H9 (cell line): ENCODE measurements at regions not wholly inside any gene's neighbourhood (a gene's known extent, or its start where the extent isn't known, plus 50 kb on each side); places are given as distances from the start of the nearest gene placed in this dataset.

Experiments used
- DNase-seq: peaks from one replicate; pipeline ENCODE4 v3.0.0-alpha.2; 2017
- H2AFZ ChIP-seq: one replicate; pipeline ENCODE4 v1.6.1; 2013; ENCODE audit warnings: mild to moderate bottlenecking, low read length, control low read depth, moderate library complexity
- H2AK5ac ChIP-seq: 2 replicates; pipeline ENCODE4 v1.6.1; 2013; ENCODE audit warnings: low read length, control low read depth, mixed read lengths; ENCODE audit not compliant: insufficient read length
- H2BK120ac ChIP-seq: one replicate; pipeline ENCODE4 v1.6.1; 2013; ENCODE audit warnings: low read depth, mild to moderate bottlenecking, low read length, control low read depth, inconsistent platforms; ENCODE audit not compliant: poor library complexity, severe bottlenecking
- H2BK12ac ChIP-seq: 2 replicates; pipeline ENCODE4 v1.6.1; 2013; ENCODE audit warnings: low read length, control low read depth, mixed read lengths, low read depth; ENCODE audit not compliant: insufficient read length
- H2BK15ac ChIP-seq: 2 replicates; pipeline ENCODE4 v1.6.1; 2013; ENCODE audit warnings: low read depth, low read length, control low read depth
- H2BK20ac ChIP-seq: one replicate; pipeline ENCODE4 v1.6.1; 2013; ENCODE audit warnings: low read depth, mild to moderate bottlenecking, low read length, control low read depth, inconsistent platforms; ENCODE audit not compliant: poor library complexity, severe bottlenecking
- H2BK5ac ChIP-seq: 2 replicates; pipeline ENCODE4 v1.6.1; 2013; ENCODE audit warnings: low read length, control low read depth, mixed read lengths; ENCODE audit not compliant: insufficient read length
- H3K14ac ChIP-seq: 2 replicates; pipeline ENCODE4 v1.6.1; 2013; ENCODE audit warnings: low read length, control low read depth; ENCODE audit not compliant: insufficient read depth
- H3K18ac ChIP-seq: 2 replicates; pipeline ENCODE4 v1.6.1; 2013; ENCODE audit warnings: low read depth, mild to moderate bottlenecking, mixed read lengths, low read length, control low read depth; ENCODE audit not compliant: insufficient read length
- H3K23ac ChIP-seq: 2 replicates; pipeline ENCODE4 v1.6.1; 2013; ENCODE audit warnings: low read length, control low read depth, mixed read lengths, low read depth; ENCODE audit not compliant: insufficient read length
- H3K23me2 ChIP-seq: 2 replicates; pipeline ENCODE4 v1.6.1; 2013; ENCODE audit warnings: low read depth, mild to moderate bottlenecking, mixed read lengths, low read length, control low read depth; ENCODE audit not compliant: insufficient read length, poor library complexity, severe bottlenecking
- H3K27ac ChIP-seq: 2 replicates; pipeline ENCODE4 v1.5.1; 2013; ENCODE audit warnings: low read length, control low read depth, mixed read lengths, low read depth; ENCODE audit not compliant: insufficient read length
- H3K27me3 ChIP-seq: 2 replicates; pipeline ENCODE4 v1.6.1; 2013; ENCODE audit warnings: low read length, control low read depth, inconsistent platforms; ENCODE audit not compliant: insufficient read depth
- H3K4ac ChIP-seq: 2 replicates; pipeline ENCODE4 v1.6.1; 2013; ENCODE audit warnings: low read depth, mild to moderate bottlenecking, control low read depth, inconsistent platforms, low read length, moderate library complexity
- H3K4me1 ChIP-seq: 2 replicates; pipeline ENCODE4 v1.6.1; 2013; ENCODE audit warnings: low read length, control low read depth, inconsistent platforms; ENCODE audit not compliant: insufficient read depth
- H3K4me2 ChIP-seq: 2 replicates; pipeline ENCODE4 v1.6.1; 2013; ENCODE audit warnings: low read length, control low read depth, mixed read lengths; ENCODE audit not compliant: insufficient read length, insufficient read depth
- H3K56ac ChIP-seq: 2 replicates; pipeline ENCODE4 v1.6.1; 2013; ENCODE audit warnings: low read depth, mild to moderate bottlenecking, mixed read lengths, low read length, control low read depth; ENCODE audit not compliant: insufficient read length
- H3K79me1 ChIP-seq: 2 replicates; pipeline ENCODE4 v1.6.1; 2013; ENCODE audit warnings: low read depth, mild to moderate bottlenecking, moderate library complexity, low read length, control low read depth, inconsistent platforms; ENCODE audit not compliant: insufficient read depth, poor library complexity, severe bottlenecking
- H3K79me2 ChIP-seq: 2 replicates; pipeline ENCODE4 v1.6.1; 2013; ENCODE audit warnings: low read length, control low read depth, inconsistent platforms; ENCODE audit not compliant: insufficient read depth
- H3K9ac ChIP-seq: 2 replicates; pipeline ENCODE4 v1.6.1; 2013; ENCODE audit warnings: low read length, control low read depth, mixed read lengths; ENCODE audit not compliant: insufficient read length; ENCODE audit errors: extremely low read depth
- H3K9me3 ChIP-seq: one replicate; pipeline ENCODE4 v1.6.1; 2013; ENCODE audit warnings: low read depth, low read length, inconsistent platforms; ENCODE audit not compliant: control insufficient read depth
- H3T11ph ChIP-seq: one replicate; pipeline ENCODE4 v1.6.1; 2013; ENCODE audit warnings: mild to moderate bottlenecking, low read length, control low read depth, inconsistent platforms
- H4K20me1 ChIP-seq: one replicate; pipeline ENCODE4 v1.6.1; 2013; ENCODE audit not compliant: control insufficient read depth, insufficient read length, insufficient read depth
- H4K5ac ChIP-seq: 2 replicates; pipeline ENCODE4 v1.6.1; 2013; ENCODE audit warnings: low read depth, mild to moderate bottlenecking, mixed read lengths, low read length, control low read depth; ENCODE audit not compliant: insufficient read length
- H4K8ac ChIP-seq: replicated peaks from 2 replicates; pipeline ENCODE4 v1.6.1; 2013; ENCODE audit warnings: low read length, control low read depth, mixed read lengths, low read depth; ENCODE audit not compliant: insufficient read length
- H4K91ac ChIP-seq: 2 replicates; pipeline ENCODE4 v1.6.1; 2013; ENCODE audit warnings: low read depth, mild to moderate bottlenecking, moderate library complexity, mixed read lengths, low read length, control low read depth; ENCODE audit not compliant: insufficient read length
- H3K27ac Mint-ChIP-seq, 3 experiments: 2 replicates in 2 of 3; 3 replicates in 1 of 3; pipeline ENCODE4 v1.8.0; 2020 to 2021; ENCODE audit warnings: mixed read lengths in 3 of 3, mild to moderate bottlenecking in 1 of 3, moderate library complexity in 1 of 3
- H3K27me3 Mint-ChIP-seq: 2 replicates; pipeline ENCODE4 v1.8.0; 2021; ENCODE audit warnings: low read depth, mild to moderate bottlenecking, moderate library complexity, mixed read lengths
- H3K36me3 Mint-ChIP-seq, 3 experiments: 2 replicates in 2 of 3; 3 replicates in 1 of 3; pipeline ENCODE4 v1.8.0; 2020 to 2021; ENCODE audit warnings: low read depth in 3 of 3, mixed read lengths in 3 of 3; ENCODE audit not compliant: insufficient read depth in 1 of 3
- H3K4me1 Mint-ChIP-seq, 2 experiments: 2 replicates each; pipeline ENCODE4 v1.8.0; 2020; ENCODE audit warnings: mixed read lengths in 2 of 2
- H3K4me3 Mint-ChIP-seq, 2 experiments: 2 replicates in 1 of 2; 3 replicates in 1 of 2; pipeline ENCODE4 v1.8.0; 2020 to 2021; ENCODE audit warnings: mild to moderate bottlenecking in 2 of 2, mixed read lengths in 2 of 2, moderate library complexity in 1 of 2
- H3K9me3 Mint-ChIP-seq, 2 experiments: 2 replicates in 1 of 2; 3 replicates in 1 of 2; pipeline ENCODE4 v1.8.0; 2020; ENCODE audit warnings: mild to moderate bottlenecking in 2 of 2, mixed read lengths in 2 of 2, moderate library complexity in 1 of 2
- WGBS: extraction: QIAGEN DNeasy Blood & Tissue Kit; methylation state at CpG from one replicate; pipeline ENCODE4 v1.1.7; 2013; ENCODE audit warnings: missing lambda C conversion rate, low lambda C conversion rate, mixed read lengths; ENCODE audit not compliant: insufficient read length; ENCODE audit errors: extremely low coverage; 5-methylcytosine and 5-hydroxymethylcytosine counted together
- TF ChIP-seq, protein P1 (sequence below): fragments of 200-600 bp; sonication (generic); conservative IDR thresholded peaks from 3 replicates; pipeline ENCODE4 v1.8.0; 2021; ENCODE audit warnings: antibody characterized with exemption, mild to moderate bottlenecking

DNA sequence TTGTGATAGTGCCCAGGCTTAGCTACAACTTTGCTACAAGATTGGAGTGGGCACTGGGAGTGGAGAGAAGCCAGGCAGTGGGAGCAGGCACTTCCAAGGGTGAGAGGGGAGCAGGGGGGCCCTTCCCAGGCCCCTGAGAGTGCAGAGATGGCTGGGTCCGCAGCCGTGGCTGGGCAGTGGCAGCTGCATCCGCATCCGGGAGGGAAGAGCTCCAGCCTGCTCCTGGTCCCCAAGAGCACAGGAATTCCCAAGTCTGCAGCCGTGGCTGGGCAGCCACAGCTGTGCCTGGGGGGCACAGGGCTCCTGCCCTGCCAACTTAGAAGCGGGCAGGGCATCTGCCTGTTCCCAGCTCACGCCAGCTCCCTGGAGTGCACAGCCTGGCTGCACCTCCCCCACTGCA, 124.1 kb upstream of the POM121L12 start:
- no peak for DNase-seq
- WGBS, result no CpG with 5 or more reads among the region's 7 CpGs
- Histone ChIP-seq H3T11ph (no peak overlapping the region), H2AFZ (no peak overlapping the region), H3K56ac (no peak overlapping the region), H3K79me1 (no peaks in the 10 kb centered on the region), H3K9ac (no peak overlapping the region), H3K4me2 (no peak overlapping the region), H2BK20ac (no peak overlapping the region), H4K91ac (no peak overlapping the region), H3K4ac (no peak overlapping the region), H2BK120ac (no peak overlapping the region), H4K20me1 (no peaks in the 10 kb centered on the region), H4K8ac (no peak overlapping the region), H2BK15ac (no peak overlapping the region), H4K5ac (no peak overlapping the region), H3K79me2 (no peaks in the 10 kb centered on the region), H2AK5ac (no peak overlapping the region), H3K27ac (no peak overlapping the region), H3K27me3 (no peaks in the 10 kb centered on the region), H2BK5ac (no peak overlapping the region), H3K23ac (no peak overlapping the region), H3K23me2 (no peaks in the 10 kb centered on the region), H3K9me3 (peaks cover 6% of the 10 kb centered on the region), H3K14ac (no peak overlapping the region), H2BK12ac (no peak overlapping the region), H3K4me1 (no peaks in the 10 kb centered on the region), H3K18ac (no peak overlapping the region)
- no peaks in the 10 kb centered on the region for H3K27me3 Mint-ChIP-seq
- H3K4me1 Mint-ChIP-seq, result peaks cover 3 to 6% of the 10 kb centered on the region in 2 experiments; a peak in 3 of 4 replicates
- no peak overlapping the region for H3K4me3 Mint-ChIP-seq
- H3K36me3 Mint-ChIP-seq, result peaks cover 9 to 39% (median 12%) of the 10 kb centered on the region in 3 experiments
- TF ChIP-seq, protein P1, sequence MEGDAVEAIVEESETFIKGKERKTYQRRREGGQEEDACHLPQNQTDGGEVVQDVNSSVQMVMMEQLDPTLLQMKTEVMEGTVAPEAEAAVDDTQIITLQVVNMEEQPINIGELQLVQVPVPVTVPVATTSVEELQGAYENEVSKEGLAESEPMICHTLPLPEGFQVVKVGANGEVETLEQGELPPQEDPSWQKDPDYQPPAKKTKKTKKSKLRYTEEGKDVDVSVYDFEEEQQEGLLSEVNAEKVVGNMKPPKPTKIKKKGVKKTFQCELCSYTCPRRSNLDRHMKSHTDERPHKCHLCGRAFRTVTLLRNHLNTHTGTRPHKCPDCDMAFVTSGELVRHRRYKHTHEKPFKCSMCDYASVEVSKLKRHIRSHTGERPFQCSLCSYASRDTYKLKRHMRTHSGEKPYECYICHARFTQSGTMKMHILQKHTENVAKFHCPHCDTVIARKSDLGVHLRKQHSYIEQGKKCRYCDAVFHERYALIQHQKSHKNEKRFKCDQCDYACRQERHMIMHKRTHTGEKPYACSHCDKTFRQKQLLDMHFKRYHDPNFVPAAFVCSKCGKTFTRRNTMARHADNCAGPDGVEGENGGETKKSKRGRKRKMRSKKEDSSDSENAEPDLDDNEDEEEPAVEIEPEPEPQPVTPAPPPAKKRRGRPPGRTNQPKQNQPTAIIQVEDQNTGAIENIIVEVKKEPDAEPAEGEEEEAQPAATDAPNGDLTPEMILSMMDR, result no peak
- H3K9me3 Mint-ChIP-seq, result peaks cover 24 to 28% of the 10 kb centered on the region in 2 experiments
- H3K27ac Mint-ChIP-seq, result no peak overlapping the region
